Coronary artery (tissue), 2 donors: ENCODE measurements at regions not wholly inside any gene's neighbourhood (a gene's known extent, or its start where the extent isn't known, plus 50 kb on each side); places are given as distances from the start of the nearest gene placed in this dataset.

Experiments used
- DNase-seq: peaks from one replicate; pipeline ENCODE4 v3.0.0-alpha.2; 2017; ENCODE audit warnings: low spot score
- H3K27ac ChIP-seq, 2 donors: fragments of 200-600 bp; sonication (generic); one replicate each; pipeline ENCODE4 v1.5.1; 2016 to 2019
- H3K4me3 ChIP-seq: fragments of 200-600 bp; sonication (generic); 2 replicates; pipeline ENCODE4 v1.5.1; 2016; ENCODE audit warnings: mild to moderate bottlenecking, moderate library complexity
- TF ChIP-seq, protein P1 (sequence below): fragments of 200-600 bp; sonication (generic); IDR thresholded peaks from one replicate; pipeline ENCODE4 v1.5.1; 2019; ENCODE audit warnings: antibody characterized with exemption

DNA sequence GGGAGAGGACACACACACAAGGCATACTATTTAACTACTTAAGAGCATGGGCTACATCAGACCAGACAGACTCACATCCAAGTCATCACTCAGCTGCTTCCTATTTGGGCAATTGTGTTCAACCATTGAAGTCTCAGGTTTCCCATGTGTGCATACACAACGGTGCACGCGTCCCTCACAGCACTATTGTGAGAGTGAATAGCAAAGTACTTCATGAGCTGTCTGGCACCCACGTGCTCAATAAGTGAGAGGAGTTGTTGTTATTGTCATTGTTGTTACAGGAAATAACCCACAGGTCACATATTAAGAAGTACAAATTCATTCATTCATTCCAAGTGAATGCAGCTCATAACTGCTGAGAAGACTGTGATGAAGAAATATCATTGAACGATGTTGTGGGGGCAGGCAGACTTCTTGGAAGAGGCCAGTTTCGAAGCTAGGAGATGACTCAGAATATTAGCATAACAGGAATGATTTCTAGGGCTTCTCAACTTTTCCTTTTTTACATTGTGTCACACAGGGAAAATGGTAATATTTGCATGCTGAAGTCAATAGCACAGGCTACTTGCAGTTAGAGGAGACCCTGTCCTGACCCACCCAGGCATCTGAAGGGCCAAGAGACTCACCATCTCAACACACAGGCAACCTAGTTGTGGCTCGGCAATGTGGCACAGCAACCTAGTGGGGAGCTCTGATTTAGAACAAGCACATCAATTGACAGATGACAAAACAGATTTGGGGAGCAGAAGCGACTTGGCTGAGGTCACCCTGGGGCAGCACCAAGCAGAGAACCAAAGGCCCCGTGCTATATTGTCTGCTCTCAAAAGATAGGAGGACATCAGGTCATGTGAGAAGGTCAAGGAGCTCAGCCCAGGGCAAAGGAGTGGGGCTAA is 606.0 kb downstream of the BUD13 start:
- no peak overlapping the region for H3K27ac ChIP-seq
- H3K4me3 ChIP-seq = no peak overlapping the region
- TF ChIP-seq, protein P1, sequence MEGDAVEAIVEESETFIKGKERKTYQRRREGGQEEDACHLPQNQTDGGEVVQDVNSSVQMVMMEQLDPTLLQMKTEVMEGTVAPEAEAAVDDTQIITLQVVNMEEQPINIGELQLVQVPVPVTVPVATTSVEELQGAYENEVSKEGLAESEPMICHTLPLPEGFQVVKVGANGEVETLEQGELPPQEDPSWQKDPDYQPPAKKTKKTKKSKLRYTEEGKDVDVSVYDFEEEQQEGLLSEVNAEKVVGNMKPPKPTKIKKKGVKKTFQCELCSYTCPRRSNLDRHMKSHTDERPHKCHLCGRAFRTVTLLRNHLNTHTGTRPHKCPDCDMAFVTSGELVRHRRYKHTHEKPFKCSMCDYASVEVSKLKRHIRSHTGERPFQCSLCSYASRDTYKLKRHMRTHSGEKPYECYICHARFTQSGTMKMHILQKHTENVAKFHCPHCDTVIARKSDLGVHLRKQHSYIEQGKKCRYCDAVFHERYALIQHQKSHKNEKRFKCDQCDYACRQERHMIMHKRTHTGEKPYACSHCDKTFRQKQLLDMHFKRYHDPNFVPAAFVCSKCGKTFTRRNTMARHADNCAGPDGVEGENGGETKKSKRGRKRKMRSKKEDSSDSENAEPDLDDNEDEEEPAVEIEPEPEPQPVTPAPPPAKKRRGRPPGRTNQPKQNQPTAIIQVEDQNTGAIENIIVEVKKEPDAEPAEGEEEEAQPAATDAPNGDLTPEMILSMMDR = no peak
- peak; percentile 28 for DNase-seq

DNA sequence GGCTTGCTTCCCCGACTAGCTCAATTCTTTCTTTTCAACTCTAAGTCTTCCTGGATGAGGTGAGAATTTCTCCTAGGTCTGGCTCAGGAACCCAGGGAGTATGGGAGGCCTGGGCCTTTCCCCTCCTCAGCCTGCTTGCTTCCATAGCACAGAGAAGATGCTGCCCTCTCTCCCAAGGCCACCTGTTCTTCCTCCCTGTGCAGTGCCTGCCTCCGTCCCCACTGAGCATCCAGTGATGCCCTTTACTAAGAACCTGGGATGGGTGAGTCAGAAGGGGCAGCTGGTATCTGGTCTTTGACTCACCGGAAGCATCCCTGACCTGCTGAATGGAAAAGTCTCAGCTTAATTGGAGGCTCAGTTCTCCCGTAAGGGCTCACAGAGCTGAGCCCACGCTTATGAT is 607.9 kb downstream of the BUD13 start:
- TF ChIP-seq, protein P1 = no peak
- DNase-seq = peak; percentile 59
- no peak overlapping the region for H3K4me3 ChIP-seq
- no peak overlapping the region for H3K27ac ChIP-seq

DNA sequence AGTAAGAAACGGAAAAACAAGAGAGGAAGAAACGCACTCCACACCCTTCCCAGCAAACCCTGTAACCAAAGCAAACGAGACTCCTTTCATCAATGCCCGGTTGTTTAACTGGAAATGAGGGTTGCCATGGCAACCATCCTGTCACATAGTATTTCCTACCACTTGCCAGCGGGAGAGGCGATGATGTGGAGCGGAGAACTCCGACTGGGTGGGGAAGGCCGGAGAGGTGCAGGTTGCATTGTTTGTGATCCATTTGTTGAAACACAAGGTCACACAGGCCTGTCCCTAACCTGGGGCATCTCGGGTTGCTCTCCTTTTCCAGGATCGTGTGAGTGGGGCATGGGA is 609.9 kb downstream of the BUD13 start:
- no peak overlapping the region for H3K4me3 ChIP-seq
- TF ChIP-seq, protein P1 = no peak
- DNase-seq = peak; percentile 47
- H3K27ac ChIP-seq = no peak overlapping the region

DNA sequence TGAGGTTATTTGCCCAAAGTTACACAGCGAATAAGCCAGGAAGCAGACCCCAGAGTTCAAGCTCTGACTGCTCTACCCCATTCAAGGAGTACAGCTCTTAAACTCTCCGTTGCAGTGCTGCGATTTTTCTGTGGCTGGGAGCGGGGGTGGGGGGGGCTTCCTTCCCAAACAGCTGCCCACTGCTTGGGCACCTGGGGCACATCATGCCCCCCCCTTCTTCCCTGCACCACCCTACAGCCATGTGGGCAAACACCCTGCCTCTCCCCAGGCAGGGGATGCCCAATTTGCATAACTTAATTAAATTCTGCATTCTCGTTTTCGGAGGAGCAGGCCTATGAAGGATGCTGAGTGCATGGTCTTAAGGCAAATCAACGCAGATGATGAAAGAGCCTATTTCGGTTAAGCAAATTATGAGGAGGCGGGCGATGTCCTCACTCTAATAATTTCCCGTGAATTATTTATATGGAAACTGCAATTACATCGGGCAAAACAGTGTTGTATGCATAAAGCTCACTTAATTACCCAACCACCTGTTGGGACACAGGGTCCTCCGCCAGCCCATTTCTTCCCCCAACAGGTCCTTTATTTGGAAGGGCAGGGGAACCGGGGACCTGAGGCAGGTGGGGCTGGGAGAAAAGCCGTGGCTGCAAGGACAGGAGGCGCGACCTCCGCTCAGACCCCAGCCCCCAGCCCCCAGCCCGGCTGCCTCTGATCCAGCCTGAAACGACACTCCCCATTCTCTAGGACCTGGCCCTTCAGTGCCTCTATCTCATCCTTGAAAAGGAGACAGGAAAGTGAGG is 610.5 kb downstream of the BUD13 start:
- Histone ChIP-seq H3K27ac (no peak overlapping the region), H3K4me3 (no peak overlapping the region)
- TF ChIP-seq, protein P1 = no peak
- peak; percentile 50 for DNase-seq

DNA sequence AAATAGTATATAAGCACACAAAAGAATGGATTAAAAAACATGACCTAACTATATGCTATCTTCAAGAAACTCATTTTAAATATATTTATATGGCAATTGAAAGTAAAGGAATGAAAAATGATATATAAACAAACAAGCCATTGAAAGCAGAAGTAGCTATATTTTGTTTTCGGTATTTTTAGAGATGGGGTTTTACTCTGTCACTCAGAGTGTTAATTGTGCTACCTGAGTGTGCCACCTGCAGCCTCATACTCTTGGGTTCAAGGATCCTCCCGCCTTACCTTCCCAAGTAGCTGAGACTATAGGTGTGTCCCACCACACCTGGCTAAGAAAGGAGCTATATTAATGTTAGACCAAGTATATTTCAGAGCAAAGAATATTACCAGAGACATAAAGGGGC is 624.1 kb downstream of the BUD13 start:
- Histone ChIP-seq H3K4me3 (no peak overlapping the region), H3K27ac (no peak overlapping the region)
- DNase-seq = no peak
- TF ChIP-seq, protein P1 = no peak

- Histone ChIP-seq H3K4me3 (no peak overlapping the region), H3K27ac (no peak overlapping the region)
- DNase-seq = no peak
- TF ChIP-seq, protein P1 = no peak
Measured at GRCh38 chr11:116148056-116148455, 624.7 kb downstream of the BUD13 start.
